ENCODE measurements at regions not wholly inside any gene's neighbourhood (a gene's known extent, or its start where the extent isn't known, plus 50 kb on each side); places are given as distances from the start of the nearest gene placed in this dataset.
"Not testable (repeated sequence)": the region's sequence is repeated elsewhere in the genome, so short reads cannot be mapped to it uniquely, and the experiment has no call there.

DNA sequence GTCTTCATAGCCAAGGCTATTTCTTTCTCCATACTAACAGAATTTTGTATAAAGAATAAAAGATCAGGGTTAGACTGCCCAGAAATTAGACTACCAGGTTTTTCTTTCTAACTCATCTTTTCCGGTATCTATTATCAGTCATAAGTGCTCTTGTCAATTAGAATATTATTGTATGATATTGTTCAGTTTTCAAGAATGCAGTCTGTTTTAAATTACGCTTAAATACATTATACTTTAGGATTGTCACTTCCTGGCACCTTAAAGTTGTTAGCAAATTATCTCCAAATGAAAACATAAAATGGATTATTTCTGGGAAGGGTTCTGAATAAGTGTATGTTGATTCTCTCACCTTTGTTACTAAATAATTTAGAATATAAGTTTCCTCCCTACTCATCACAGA lies 497.2 kb downstream of the IGSF11 start:
- DNase-seq = no peak

DNA sequence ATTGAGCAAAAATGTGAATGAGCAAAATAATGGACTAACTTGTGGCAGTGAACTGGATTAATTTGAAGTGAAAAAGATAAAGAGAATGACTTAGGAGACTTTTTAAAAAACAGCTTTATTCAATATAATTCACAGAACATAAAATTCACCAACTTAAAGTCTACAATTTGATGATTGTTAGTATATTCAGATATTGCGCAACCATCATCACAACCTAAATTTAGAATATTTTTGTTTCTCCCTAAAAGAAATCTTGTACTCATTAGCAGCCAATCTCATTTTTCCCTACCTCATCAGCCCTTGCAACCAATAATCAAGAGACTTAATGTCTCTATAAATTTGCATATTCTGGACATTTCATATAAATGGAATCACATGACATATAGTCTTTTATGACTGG lies 496.5 kb downstream of the IGSF11 start:
- no peak for DNase-seq

DNA sequence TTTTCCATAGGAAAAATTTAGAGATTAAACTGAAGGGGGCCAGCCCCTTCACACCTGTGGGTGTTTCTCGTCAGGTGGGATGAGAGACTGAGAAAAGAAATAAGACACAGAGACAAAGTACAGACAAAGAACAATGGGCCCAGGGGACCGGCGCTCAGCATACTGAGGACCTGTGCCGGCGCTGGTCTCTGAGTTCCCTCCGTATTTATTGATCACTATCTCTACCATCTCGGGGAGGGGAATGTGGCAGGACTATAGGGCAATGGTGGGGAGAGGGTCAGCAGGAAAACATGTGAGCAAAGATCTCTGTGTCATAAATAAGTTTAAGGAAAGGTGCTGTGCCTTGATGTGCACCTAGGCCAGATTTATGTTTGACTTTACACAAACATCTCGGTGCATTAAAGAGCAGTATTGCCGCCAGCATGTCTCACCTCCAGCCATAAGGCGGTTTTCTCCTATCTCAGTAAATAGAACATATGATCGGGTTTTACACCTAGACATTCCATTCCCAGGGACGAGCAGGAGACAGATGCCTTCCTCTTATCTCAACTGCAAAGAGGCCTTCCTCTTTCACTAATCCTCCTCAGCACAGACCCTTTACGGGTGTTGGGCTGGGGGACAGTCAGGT lies 494.7 kb downstream of the IGSF11 start:
- DNase-seq = not testable (repeated sequence)

DNA sequence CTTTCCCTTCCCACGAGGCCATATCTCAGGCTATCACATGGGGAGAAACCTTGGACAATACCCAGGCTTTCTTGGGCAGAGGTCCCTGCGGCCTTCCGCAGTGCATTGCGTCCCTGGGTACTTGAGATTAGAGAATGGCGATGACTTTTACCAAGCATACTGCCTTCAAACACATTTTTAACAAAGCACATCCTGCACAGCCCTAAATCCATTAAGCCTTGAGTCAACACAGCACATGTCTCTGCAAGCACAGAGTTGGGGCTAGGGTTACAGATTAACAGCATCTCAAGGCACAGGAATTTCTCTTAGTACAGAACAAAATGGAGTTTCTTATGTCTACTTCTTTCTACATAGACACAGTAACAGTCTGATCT lies 494.2 kb downstream of the IGSF11 start:
- DNase-seq = not testable (repeated sequence)

DNA sequence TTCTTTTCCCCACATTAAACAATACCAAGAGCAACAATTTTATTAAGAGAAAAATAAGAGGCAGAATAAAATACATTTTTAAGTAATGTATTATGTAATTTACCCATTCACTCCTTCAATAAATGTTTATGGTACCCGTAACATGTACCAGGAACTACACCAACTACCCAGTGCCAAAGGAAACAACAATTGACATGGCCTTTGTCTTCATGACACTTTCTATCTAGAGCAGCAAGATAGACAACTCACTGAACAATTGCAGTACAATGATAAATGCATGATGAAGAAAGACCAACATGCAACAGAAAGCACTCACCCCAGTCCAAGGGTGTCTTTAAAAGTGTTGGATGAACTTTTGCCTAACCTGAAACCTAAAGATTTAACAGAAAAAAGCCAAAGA lies 493.8 kb downstream of the IGSF11 start:
- no peak for DNase-seq

DNA sequence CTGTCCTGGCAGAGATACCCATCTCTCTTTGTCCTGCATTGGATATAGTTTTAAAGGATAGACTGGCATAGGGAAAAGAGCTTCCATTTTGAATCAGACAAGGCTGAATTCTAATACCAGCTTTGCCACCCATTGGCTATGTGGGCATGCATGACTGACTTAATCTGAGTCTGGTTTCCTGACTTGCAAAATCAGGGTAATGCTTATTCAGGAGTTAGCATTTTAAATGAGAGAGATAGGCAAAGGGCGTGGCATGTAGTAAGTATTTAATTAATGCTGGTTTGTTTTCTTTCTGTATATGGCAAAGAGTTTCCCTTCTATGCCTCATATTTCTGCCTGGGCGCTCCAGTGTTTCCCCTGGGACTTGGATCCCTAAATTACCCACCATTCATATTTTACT lies 492.9 kb downstream of the IGSF11 start:
- DNase-seq = no peak

DNA sequence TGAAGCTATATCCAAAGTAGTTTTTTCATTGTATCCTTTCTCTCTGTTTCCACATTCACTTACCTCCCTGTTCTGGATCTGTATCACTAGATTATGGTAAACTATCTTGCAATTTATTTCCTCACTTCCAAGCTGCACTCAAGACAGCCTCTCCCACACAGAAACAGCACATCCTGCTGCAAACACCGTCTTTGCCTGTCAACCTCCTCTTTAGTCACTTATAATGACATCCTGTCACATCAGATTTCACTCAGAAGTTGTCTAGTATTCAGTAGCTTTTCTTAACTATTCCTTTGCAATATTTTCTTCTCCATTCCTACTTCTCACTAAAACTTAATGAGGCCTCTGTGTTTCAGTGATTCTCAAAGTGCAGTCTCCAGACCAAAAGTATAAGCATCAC lies 490.8 kb downstream of the IGSF11 start:
- no peak for DNase-seq

DNA sequence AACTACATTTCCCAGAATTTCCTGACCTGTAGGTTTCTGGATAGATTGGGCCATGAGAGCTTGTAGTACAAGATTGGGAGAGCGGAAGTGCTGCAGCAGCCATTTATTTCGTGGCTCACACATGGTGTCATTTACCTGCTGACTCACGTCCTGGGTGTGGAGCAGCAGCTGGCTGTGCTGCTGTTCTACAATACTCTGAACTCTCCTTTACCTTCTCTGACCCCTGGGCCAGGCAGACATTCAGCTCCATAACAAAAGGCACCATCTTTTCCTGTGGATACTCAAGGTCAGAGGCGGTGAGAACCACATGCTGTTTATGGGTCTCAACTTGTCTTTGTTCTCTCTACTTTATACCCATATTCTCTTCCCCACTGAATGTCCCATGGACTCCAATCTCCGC lies 490.2 kb downstream of the IGSF11 start:
- DNase-seq = no peak

DNA sequence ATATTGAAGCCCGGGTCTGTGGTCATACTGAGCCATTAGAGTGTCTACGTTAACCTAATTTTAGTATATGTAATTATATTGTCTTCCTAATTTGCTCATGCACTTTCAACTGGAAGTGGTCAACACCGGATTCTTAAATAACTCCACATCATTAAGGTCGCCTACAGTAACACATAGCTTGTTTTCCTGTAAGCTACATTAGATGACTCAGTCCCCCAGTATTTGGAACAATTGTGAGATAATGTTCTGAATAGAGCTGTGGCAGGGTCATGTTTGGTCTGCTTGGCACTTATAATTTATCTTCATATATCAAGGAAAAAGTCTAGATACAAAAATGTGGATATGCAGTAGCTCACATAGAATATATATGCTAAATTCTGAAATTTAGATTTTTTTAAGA lies 486.2 kb downstream of the IGSF11 start:
- no peak for DNase-seq

DNA sequence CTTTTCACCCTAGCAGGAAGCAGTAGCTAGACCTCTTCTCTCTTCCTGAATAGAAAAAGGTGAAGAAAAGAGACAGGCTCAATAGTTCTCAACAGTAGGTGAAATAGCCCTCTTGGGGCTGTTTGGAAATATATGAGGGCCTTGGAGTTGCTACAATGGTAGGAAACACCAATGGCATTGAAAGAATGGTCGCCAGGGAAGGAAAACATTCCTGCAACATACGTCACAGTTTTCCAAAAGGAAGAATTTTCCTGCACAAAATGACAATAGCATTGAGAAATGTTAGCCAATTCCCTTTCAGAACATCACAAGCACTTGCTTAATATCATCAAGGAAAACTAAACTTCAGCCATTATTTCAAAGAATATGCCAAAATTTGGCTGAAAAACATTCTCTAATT lies 484.5 kb downstream of the IGSF11 start:
- no peak for DNase-seq

DNA sequence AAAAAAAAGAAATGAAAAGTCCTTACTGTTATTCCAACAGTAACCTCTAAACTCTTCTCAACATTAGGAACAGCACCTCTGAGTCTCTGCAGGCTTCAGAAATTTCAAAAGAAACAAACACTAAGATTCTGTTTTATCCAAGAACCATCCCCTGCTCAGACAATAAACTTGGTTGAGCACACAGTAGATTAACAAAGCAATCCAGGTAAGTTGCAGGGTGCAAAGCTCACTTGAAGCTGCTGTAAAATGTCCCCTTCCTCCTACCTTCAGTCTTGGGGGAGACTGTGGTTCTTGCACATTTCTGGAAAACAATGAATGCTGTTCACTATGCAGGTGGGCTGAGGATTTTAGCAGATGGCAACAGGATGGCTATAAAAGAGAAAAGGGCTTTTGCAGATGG lies 484.1 kb downstream of the IGSF11 start:
- DNase-seq = no peak

DNA sequence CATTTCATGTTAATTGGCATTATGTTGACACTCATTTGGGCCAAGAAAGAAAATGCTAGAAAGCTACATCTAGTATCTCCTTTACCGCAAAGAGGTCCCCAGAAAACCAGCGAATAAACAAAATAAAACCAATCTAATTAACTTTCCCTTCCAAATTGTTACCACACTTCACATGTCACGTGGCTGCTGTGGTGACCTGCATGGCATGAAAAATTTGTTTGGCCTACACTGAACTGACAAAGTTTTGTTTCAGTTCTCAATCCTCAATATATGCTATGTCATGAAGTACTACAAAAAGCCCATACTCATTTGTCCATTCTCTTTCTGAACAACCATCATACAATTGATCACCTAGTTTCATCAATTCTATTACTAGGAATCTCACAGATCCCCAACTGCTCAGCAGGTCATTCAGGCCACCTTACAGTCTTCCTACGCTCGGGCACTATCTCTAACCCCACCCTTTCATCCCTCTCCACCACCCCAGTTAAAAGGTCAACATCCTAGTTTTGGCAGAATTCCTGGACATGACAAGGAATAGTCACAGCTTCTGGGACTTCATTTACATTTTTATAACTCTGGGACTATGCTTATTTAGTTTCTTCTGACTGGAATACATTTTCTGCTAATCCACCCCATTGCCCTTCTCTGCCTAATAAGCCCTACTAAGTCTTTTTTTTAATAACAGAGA lies 480.4 kb downstream of the IGSF11 start:
- no peak for DNase-seq

DNA sequence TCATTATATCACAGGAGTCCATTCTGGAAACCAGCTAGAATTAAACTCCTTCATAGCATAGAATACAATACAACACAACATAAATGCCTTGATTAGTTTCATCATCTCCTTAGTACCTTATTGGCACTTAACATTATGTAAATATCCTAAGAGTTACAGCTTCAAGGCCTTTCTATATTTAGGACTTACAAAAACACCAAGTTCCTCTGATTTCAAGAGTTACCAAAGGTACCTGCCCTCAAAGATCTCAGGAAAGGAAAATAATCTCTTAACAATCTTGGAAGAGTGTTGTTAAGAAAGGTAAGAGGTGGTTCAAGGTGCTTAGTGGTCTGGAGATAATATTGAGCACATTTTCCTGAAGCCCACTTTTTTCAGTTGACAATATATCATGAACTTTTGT lies 477.7 kb downstream of the IGSF11 start:
- DNase-seq = no peak

DNA sequence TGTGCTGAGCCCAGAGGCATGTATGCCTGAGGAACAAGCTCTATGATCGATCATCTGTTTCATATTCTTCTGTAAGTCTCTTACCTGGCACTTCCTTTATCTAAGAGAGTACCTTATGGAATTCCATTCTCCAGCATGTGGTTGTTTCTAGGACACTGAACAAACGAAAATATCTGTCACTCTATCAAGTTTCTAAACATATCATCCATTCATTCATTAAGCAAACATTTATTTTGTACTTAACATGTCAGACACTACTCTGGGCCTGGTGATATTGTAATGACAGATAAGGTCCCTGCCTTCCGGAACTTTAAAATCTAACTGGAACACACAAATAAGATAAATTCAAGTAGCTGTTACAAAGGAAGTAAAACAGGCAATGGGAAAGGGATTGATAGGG lies 477.1 kb downstream of the IGSF11 start:
- DNase-seq = no peak

DNA sequence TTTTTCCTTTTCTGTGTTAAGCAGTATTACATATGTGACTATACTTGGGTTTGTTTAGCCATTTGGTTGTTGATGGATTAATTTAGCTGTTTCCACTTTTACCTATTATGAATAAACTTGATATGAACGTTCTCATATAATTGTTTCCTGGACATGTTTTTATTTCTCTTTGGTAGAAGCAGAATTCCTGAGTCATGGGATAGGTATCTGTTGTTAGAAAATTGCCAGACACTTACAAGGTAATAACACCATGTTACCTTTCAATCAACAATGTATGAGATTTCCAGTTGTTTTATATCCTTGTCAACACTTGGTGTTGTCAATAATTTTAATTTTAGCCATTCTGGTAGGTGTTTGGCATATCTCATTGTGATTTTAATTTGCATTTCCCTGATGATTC lies 475.4 kb downstream of the IGSF11 start:
- DNase-seq = no peak

DNA sequence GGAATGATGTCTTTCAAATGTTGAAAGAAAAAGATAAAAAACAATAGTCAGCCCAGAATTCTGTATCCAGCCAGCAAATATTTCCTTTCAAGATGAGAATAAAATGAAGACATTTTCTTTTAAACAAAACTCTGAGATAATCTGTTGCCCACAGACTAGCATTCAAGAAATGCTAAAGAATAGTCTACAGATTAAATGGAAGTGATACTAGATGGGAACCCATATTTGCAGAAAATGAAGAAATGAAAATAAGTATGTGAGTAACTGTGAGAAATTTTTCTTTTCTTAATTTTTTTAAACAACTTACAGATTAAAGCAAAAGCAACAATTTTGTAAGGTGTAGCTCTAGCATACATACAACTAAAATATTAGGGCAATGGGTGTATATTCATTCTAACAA lies 469.8 kb downstream of the IGSF11 start:
- no peak for DNase-seq

DNA sequence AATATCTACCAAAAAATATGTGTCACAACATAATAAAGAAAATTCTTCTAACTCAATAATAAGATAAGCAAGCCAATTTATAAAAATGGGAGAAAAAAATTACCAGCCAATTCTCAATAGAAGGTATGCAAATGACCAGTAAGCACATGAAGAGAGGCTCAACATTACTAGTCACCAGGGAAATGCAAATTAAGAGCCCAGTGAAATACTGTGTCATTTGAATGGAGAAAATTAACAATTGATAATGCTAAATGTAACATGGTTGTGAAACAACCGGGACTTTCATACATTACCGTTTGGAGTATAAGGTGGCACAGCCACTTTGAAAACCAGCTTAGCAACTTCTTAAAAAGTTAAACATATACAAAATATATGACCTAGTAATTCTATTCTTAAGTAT lies 460.7 kb downstream of the IGSF11 start:
- no peak for DNase-seq

DNA sequence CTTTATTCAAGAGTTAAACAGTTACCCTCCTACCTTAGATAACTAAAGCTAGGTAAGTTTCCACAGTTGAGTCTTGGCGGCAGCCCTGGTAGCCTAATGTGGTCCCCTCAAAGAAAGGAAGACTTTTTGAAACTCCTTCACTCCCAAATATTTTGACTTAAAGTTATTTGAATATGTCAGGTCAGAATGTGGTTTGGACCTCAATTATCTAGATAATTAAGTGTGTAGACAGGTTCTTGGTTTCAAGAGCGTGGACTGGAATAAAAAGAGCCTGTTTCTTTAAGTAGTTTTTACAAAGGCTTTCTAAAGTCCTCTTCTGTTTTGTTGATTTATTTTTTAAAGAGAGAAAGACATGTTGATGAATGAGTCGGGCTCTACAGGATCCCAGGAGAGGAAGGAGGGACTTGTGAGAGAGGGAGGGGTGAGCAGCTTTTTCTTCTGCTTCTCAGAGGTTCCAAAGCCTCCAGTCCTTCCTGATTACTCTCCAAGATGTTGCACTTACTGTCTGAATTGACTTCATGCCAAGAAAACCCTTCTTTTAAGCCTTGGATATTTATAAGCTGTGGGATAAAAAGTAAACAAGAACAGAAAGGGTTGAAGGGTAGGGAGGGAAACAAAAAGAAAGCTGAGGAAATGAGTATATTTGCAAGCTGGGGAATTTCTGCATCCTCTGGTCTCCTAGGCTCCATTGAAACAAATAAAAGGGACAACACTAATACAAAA lies 457.4 kb downstream of the IGSF11 start:
- no peak for DNase-seq

DNA sequence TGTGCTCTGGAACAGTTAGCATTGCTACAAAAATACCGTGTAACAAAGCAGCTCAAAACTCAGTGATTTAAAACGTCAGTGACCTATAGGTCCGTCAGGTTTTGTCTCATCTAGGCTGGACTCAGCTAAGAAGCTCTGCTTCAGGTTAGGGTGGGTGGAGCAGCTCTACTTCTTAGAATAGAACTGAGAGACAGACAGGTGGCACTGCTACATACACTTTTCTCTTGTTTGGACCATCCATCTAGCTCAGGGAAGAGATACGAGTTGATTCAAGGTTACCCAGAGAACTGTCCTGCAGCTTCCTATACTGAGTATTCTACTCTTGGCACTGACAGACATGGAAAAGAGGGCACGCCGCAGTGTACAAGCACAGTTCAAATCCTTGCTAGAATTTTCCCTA lies 456.1 kb downstream of the IGSF11 start:
- DNase-seq = no peak

DNA sequence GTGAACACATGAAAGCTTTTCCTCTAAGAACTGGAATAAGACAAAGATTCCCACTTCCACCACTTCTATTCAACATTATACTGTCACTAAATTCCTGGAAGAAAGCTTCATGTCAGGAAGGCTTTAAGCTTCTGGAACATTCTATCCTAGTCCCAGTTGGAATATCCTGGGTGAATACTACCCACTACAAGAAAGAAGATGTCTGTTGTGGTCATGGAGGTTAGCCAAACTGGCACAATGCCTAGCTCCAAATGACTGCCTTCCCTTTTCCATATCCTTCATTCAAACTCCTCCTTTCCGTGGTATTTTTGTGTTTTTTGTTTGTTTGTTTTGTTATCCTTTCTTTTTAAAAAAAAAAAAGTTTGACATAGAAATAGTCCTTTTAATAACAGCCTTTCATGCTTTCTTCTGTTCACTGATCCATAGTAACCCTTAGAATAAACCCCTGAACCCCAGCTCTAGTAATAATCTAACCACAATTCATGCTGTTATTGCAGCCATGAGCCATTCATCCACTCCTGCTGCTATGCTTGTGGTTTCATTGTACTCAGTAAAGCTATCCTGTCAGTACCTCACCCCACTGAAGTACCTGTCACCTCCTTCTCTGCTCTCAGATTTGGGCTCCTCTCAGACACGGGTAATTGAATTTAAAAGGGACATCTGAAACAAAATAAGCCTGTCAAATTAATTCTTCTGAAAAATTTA lies 447.5 kb downstream of the IGSF11 start:
- no peak for DNase-seq

DNA sequence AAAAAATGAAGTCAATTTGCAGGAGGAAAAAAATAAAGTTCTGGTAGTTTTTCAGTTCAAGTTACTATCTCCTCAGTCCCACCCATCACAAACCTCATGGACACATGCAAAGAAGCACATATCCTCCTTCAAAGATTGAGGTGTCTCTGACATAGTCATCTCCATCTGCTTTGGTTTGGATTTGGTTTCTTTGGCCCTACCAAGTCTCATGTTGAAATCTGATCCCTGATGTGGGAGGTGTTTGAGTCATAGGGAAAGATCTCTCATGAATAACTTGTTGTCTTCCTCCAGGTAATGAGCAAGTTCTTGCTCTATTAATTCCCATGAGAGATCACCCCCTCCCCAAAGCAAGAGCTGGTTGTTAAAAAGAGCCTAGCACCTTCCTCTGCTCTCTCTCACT lies 446.8 kb downstream of the IGSF11 start:
- DNase-seq = no peak

DNA sequence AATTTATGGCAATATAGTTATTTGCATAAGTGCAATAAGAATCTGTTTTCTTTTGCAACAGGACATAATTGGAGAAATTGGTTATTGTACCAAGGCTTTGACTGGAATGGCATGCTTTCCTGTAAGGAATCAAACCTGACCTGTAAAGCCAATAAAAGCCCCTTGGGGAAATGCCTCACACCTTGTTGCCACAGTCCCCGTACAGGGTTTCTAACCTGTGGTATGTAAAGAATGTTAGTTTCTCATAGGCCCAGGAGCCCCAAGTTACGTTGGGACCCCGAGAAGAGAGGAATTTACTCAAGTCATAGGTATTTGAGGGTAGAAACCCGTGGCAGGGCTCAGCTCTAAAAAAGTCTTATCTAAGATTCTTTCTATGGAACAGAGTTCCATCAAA lies 441.4 kb downstream of the IGSF11 start:
- DNase-seq = no peak

DNA sequence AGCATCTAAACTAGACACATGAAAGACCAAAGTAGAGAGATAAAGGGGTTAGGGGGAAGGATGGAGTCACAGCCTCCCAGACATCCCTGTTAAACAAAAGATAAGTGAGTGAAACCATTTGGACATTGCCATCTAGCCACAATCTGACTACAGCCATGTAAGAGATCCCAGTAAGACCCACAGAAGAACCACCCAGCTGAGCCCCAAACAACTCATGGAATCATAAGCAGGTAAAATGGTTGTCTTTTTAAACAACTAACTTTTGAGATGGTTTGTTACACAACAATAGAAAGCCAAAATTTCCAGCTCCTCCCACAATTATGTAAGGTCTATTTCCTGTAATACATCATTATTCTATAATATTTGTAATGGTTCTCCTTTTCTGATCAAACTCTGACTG lies 437.5 kb downstream of the IGSF11 start:
- DNase-seq = no peak

All from C1 segment of cervical spinal cord (tissue), 14 donors.